SK-N-SH (cell line): ENCODE measurements at regions not wholly inside any gene's neighbourhood (a gene's known extent, or its start where the extent isn't known, plus 50 kb on each side); places are given as distances from the start of the nearest gene placed in this dataset.

Experiments used
- CTCF ChIA-PET: fragments of 300-600, 350-600 bp; formaldehyde crosslinking; extraction: SDS; loops from one replicate; lab custom pipeline; 2021; lab: Yijun Ruan, JAX
- POLR2A ChIA-PET: fragments of 350-600 bp; sonication (Branson Sonifier 250); formaldehyde crosslinking; extraction: SDS; loops from one replicate; lab custom pipeline; 2020; ENCODE audit warnings: antibody characterized with exemption, inconsistent platforms; lab: Yijun Ruan, JAX
- DNase-seq: peaks from one replicate; pipeline ENCODE4 v3.0.0; 2012
- H2AFZ ChIP-seq: fragments of 200-600 bp; sonication (generic); 2 replicates; pipeline ENCODE4 v1.8.1; 2016; ENCODE audit warnings: antibody characterized with exemption, mild to moderate bottlenecking, low read depth
- H3F3A ChIP-seq: fragments of 200-600 bp; sonication (generic); replicated peaks from 2 replicates; pipeline ENCODE3; 2016; ENCODE audit warnings: antibody characterized with exemption, mild to moderate bottlenecking; ENCODE audit not compliant: insufficient read depth
- H3K27ac ChIP-seq, 2 experiments: fragments of 200-500 bp in 1 of 2; fragments of 200-600 bp in 1 of 2; sonication (Bioruptor generic) in 1 of 2; sonication (generic), shearing (Covaris generic) in 1 of 2; 2 replicates each; pipeline versions ENCODE4 v1.5.1 to v1.6.1; 2014 to 2016; ENCODE audit warnings: low read depth in 2 of 2, inconsistent platforms in 1 of 2, low read length in 1 of 2, mild to moderate bottlenecking in 1 of 2, mixed read lengths in 1 of 2
- H3K27me3 ChIP-seq: fragments of 200-600 bp; sonication (generic), shearing (Covaris generic); 2 replicates; pipeline ENCODE4 v1.6.1; 2016; ENCODE audit warnings: mixed run types; ENCODE audit not compliant: insufficient read depth
- H3K36me3 ChIP-seq, 2 experiments: fragments of 200-500 bp in 1 of 2; fragments of 200-600 bp in 1 of 2; sonication (Bioruptor generic) in 1 of 2; sonication (generic) in 1 of 2; replicated peaks in 1 of 2; 2 replicates each; pipeline versions ENCODE3 to v1.5.1; 2014 to 2016; ENCODE audit warnings: low read length in 1 of 2, mild to moderate bottlenecking in 1 of 2; ENCODE audit not compliant: insufficient read depth in 2 of 2, control insufficient read depth in 1 of 2
- H3K4me1 ChIP-seq, 2 experiments: fragments of 200-500 bp in 1 of 2; fragments of 200-600 bp in 1 of 2; sonication (Bioruptor generic) in 1 of 2; sonication (generic), shearing (Covaris generic) in 1 of 2; 2 replicates each; pipeline versions ENCODE4 v1.5.1 to v1.6.1; 2014 to 2016; ENCODE audit warnings: low read depth in 1 of 2, low read length in 1 of 2, mixed run types in 1 of 2; ENCODE audit not compliant: insufficient read depth in 2 of 2, control insufficient read depth in 1 of 2
- H3K4me2 ChIP-seq: fragments of 200-600 bp; sonication (generic), shearing (Covaris generic); 2 replicates; pipeline ENCODE4 v1.6.1; 2017; ENCODE audit warnings: mixed run types
- H3K4me3 ChIP-seq, 2 experiments: fragments of 200-500 bp in 1 of 2; fragments of 200-600 bp in 1 of 2; sonication (Bioruptor generic) in 1 of 2; sonication (generic), shearing (Covaris generic) in 1 of 2; 2 replicates each; pipeline versions ENCODE4 v1.5.1 to v1.8.1; 2014 to 2016; ENCODE audit warnings: low read depth in 2 of 2, inconsistent platforms in 1 of 2, low read length in 1 of 2, mild to moderate bottlenecking in 1 of 2, mixed read lengths in 1 of 2, moderate library complexity in 1 of 2
- H3K79me2 ChIP-seq: fragments of 200-600 bp; sonication (generic); 2 replicates; pipeline ENCODE4 v1.8.1; 2017; ENCODE audit warnings: mild to moderate bottlenecking; ENCODE audit not compliant: insufficient read depth
- H3K9ac ChIP-seq: fragments of 200-600 bp; sonication (generic); 2 replicates; pipeline ENCODE4 v1.6.1; 2017; ENCODE audit warnings: mixed run types
- H3K9me2 ChIP-seq: fragments of 200-600 bp; sonication (generic); 2 replicates; pipeline ENCODE4 v1.6.1; 2017; ENCODE audit warnings: mixed run types
- H3K9me3 ChIP-seq: fragments of 200-600 bp; sonication (generic); 2 replicates; pipeline ENCODE4 v1.6.1; 2017; ENCODE audit warnings: mixed run types, mild to moderate bottlenecking, moderate library complexity
- H4K20me1 ChIP-seq: fragments of 200-600 bp; sonication (generic); 2 replicates; pipeline ENCODE4 v1.6.1; 2017; ENCODE audit warnings: mild to moderate bottlenecking, mixed run types; ENCODE audit not compliant: insufficient read depth
- ELF1 ChIP-seq: IDR thresholded peaks from 2 replicates; pipeline ENCODE4 v1.4.0; 2012
- EP300 ChIP-seq, 2 experiments: IDR thresholded peaks; 2 replicates each; pipeline versions ENCODE4 v1.4.0 to v1.6.1; 2012; ENCODE audit warnings: borderline replicate concordance in 1 of 2, low read depth in 1 of 2, low read length in 1 of 2
- EZH2phosphoT487 ChIP-seq: fragments of 200-600 bp; sonication (generic); IDR thresholded peaks from 2 replicates; pipeline ENCODE4 v1.6.1; 2017; ENCODE audit warnings: low read depth, mixed run types, mild to moderate bottlenecking, antibody characterized with exemption, moderate library complexity, borderline replicate concordance
- FOXJ3 ChIP-seq: sonication (generic); formaldehyde crosslinking; IDR thresholded peaks from 2 replicates; pipeline ENCODE4 v1.5.1; 2020; ENCODE audit warnings: mild to moderate bottlenecking, missing genetic modification reagents
- FOXM1 ChIP-seq: IDR thresholded peaks from 2 replicates; pipeline ENCODE4 v1.4.0; 2012; ENCODE audit warnings: low read depth, mild to moderate bottlenecking
- GABPA ChIP-seq: IDR thresholded peaks from 2 replicates; pipeline ENCODE4 v1.4.0; 2012; ENCODE audit warnings: low read depth, mild to moderate bottlenecking
- GATA2 ChIP-seq: sonication (generic); formaldehyde crosslinking; IDR thresholded peaks from 2 replicates; pipeline ENCODE4 v1.5.0; 2020; ENCODE audit warnings: mild to moderate bottlenecking, missing genetic modification reagents
- RAD21 ChIP-seq: IDR thresholded peaks from 2 replicates; pipeline ENCODE4 v1.6.1; 2012; ENCODE audit warnings: mild to moderate bottlenecking, low read length
- RCOR1 ChIP-seq: fragments of 150-350 bp; IDR thresholded peaks from 2 replicates; pipeline ENCODE4 v1.6.1; 2017; ENCODE audit warnings: antibody characterized with exemption, low read length
- SIN3A ChIP-seq: IDR thresholded peaks from 2 replicates; pipeline ENCODE4 v1.6.1; 2012; ENCODE audit warnings: low read depth, mild to moderate bottlenecking, low read length, moderate library complexity, borderline replicate concordance
- SMC3 ChIP-seq: IDR thresholded peaks from 2 replicates; pipeline ENCODE4 v1.6.1; 2012; ENCODE audit warnings: low read depth, low read length, improper control_type of control experiment
- TCF12 ChIP-seq: IDR thresholded peaks from 2 replicates; pipeline ENCODE4 v1.4.0; 2012
- TEAD4 ChIP-seq: IDR thresholded peaks from 2 replicates; pipeline ENCODE4 v1.4.0; 2012; ENCODE audit warnings: mild to moderate bottlenecking, borderline replicate concordance; ENCODE audit not compliant: insufficient read depth
- YY1 ChIP-seq: IDR thresholded peaks from 2 replicates; pipeline ENCODE4 v1.4.0; 2012; ENCODE audit warnings: low read depth, mild to moderate bottlenecking
- WGBS: methylation state at CpG from one replicate; pipeline ENCODE4 v1.1.6; 2017; ENCODE audit warnings: low lambda C conversion rate; 5-methylcytosine and 5-hydroxymethylcytosine counted together
- TF ChIP-seq, protein P1 (sequence below): IDR thresholded peaks from 2 replicates; pipeline ENCODE4 v1.6.1; 2012; ENCODE audit warnings: mild to moderate bottlenecking, low read depth, low read length, moderate library complexity
- TF ChIP-seq, protein P2 (sequence below): IDR thresholded peaks from 2 replicates; pipeline ENCODE4 v1.4.0; 2012; ENCODE audit warnings: low read depth
- TF ChIP-seq, protein P3 (sequence below): fragments of 150-350 bp; IDR thresholded peaks from 2 replicates; pipeline ENCODE4 v1.6.1; 2016; ENCODE audit warnings: mild to moderate bottlenecking, low read depth, low read length
- TF ChIP-seq, protein P4 (sequence below): IDR thresholded peaks from 2 replicates; pipeline ENCODE4; 2012

DNA sequence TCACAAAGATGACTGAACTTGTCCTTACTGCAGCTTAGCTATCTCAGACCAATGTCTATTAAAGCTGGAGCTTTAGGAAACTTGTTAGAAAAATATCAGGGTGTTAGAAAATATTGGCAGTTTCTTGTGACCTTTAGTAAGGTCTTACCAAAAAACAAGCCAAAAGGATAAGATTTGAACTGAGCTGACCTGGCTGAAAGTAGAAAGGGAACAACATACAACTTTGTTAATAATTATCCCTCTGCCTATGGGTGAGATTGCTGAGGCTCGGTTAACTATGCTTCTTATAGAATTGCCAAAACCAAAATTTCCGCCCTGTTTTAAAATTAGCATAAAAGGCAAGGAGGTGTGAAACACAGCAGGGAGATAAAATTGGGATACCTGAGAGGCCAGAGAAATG, 73.8 kb downstream of the DHRS2 start:
- no peaks in the 10 kb centered on the region for H4K20me1 ChIP-seq
- no peak overlapping the region for H3K9ac ChIP-seq
- H3K4me3 ChIP-seq = no peak overlapping the region
- no peaks in the 10 kb centered on the region for H3K9me3 ChIP-seq
- H3K36me3 ChIP-seq = no peaks in the 10 kb centered on the region
- H3F3A ChIP-seq = no peaks in the 10 kb centered on the region
- H3K9me2 ChIP-seq = no peaks in the 10 kb centered on the region
- no peaks in the 10 kb centered on the region for H3K79me2 ChIP-seq
- WGBS = 4% methylated on average over 2 of the region's 2 CpGs
- no peak for DNase-seq
- TF ChIP-seq RAD21 (no peak), GABPA (no peak), SIN3A (no peak), FOXJ3 (CRISPR knock-in tag) (no peak), RCOR1 (no peak), TCF12 (no peak)
- TF ChIP-seq, protein P1, sequence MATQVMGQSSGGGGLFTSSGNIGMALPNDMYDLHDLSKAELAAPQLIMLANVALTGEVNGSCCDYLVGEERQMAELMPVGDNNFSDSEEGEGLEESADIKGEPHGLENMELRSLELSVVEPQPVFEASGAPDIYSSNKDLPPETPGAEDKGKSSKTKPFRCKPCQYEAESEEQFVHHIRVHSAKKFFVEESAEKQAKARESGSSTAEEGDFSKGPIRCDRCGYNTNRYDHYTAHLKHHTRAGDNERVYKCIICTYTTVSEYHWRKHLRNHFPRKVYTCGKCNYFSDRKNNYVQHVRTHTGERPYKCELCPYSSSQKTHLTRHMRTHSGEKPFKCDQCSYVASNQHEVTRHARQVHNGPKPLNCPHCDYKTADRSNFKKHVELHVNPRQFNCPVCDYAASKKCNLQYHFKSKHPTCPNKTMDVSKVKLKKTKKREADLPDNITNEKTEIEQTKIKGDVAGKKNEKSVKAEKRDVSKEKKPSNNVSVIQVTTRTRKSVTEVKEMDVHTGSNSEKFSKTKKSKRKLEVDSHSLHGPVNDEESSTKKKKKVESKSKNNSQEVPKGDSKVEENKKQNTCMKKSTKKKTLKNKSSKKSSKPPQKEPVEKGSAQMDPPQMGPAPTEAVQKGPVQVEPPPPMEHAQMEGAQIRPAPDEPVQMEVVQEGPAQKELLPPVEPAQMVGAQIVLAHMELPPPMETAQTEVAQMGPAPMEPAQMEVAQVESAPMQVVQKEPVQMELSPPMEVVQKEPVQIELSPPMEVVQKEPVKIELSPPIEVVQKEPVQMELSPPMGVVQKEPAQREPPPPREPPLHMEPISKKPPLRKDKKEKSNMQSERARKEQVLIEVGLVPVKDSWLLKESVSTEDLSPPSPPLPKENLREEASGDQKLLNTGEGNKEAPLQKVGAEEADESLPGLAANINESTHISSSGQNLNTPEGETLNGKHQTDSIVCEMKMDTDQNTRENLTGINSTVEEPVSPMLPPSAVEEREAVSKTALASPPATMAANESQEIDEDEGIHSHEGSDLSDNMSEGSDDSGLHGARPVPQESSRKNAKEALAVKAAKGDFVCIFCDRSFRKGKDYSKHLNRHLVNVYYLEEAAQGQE = no peak
- TF ChIP-seq, protein P2, sequence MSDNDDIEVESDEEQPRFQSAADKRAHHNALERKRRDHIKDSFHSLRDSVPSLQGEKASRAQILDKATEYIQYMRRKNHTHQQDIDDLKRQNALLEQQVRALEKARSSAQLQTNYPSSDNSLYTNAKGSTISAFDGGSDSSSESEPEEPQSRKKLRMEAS = no peak
- no peak overlapping the region for H3K27ac ChIP-seq
- POLR2A ChIA-PET = no interaction called here
- no peaks in the 10 kb centered on the region for H3K4me1 ChIP-seq
- CTCF ChIA-PET = interaction anchor here (0.9 kb wide), 1 partner anchor 79 kb away, joined by 3 read pairs; no protein-coding TSS in a partner anchor
- no peak overlapping the region for H3K4me2 ChIP-seq
- H3K27me3 ChIP-seq = no peaks in the 10 kb centered on the region; the same call in 1 of the 2 replicates
- no peak overlapping the region for H2AFZ ChIP-seq

DNA sequence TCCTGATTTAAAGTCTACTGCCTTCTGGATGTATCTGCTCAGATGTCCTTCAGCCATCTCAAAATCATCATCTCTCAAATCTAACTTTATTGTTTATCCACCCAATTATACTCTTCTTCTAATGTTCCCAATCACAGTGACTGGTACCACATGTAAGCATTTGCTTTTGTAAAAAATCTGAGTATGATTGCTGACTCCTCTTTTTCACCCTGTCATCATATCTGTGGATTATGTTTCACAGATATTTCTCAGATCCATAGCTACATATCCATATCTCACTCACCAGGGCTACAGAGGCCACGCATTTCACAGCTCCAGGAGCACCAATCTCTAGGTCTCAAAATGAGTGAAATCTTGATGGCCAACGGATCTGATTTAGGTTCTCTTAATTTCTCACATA, 76.1 kb downstream of the DHRS2 start:
- CTCF ChIA-PET = interaction anchor here (0.7 to 1.3 kb wide), 4 partner anchors 15 to 1166 kb away, joined by 3 to 4 read pairs (median 3); no protein-coding TSS in a partner anchor
- TF ChIP-seq TEAD4 = no peak
- TF ChIP-seq EZH2phosphoT487 = no peak
- no peak for TF ChIP-seq GATA2 (CRISPR knock-in tag)
- no peak for TF ChIP-seq ELF1
- no peak for TF ChIP-seq SMC3
- no peak for TF ChIP-seq FOXM1
- TF ChIP-seq, protein P1 = no peak
- TF ChIP-seq, protein P3, sequence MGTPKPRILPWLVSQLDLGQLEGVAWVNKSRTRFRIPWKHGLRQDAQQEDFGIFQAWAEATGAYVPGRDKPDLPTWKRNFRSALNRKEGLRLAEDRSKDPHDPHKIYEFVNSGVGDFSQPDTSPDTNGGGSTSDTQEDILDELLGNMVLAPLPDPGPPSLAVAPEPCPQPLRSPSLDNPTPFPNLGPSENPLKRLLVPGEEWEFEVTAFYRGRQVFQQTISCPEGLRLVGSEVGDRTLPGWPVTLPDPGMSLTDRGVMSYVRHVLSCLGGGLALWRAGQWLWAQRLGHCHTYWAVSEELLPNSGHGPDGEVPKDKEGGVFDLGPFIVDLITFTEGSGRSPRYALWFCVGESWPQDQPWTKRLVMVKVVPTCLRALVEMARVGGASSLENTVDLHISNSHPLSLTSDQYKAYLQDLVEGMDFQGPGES = no peak
- no peak for TF ChIP-seq EP300 (IDR thresholded peaks at IDR 0.05; ENCODE audit: borderline replicate concordance in 1 of 2, low read depth in 1 of 2, low read length in 1 of 2)
- TF ChIP-seq YY1 = no peak
- TF ChIP-seq, protein P4, sequence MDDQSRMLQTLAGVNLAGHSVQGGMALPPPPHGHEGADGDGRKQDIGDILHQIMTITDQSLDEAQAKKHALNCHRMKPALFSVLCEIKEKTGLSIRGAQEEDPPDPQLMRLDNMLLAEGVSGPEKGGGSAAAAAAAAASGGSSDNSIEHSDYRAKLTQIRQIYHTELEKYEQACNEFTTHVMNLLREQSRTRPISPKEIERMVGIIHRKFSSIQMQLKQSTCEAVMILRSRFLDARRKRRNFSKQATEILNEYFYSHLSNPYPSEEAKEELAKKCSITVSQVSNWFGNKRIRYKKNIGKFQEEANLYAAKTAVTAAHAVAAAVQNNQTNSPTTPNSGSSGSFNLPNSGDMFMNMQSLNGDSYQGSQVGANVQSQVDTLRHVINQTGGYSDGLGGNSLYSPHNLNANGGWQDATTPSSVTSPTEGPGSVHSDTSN = no peak

More for the DNA sequence above, 76.1 kb downstream of the DHRS2 start:
- no peaks in the 10 kb centered on the region; the same call in 1 of the 2 replicates for H3K27me3 ChIP-seq
- H3F3A ChIP-seq = no peaks in the 10 kb centered on the region
- H3K4me2 ChIP-seq = no peak overlapping the region
- H3K4me3 ChIP-seq = no peak overlapping the region
- H2AFZ ChIP-seq = no peak overlapping the region
- no peak for DNase-seq
- H3K9me2 ChIP-seq = no peaks in the 10 kb centered on the region
- no peaks in the 10 kb centered on the region for H3K36me3 ChIP-seq
- POLR2A ChIA-PET = no interaction called here
- H3K27ac ChIP-seq = no peak overlapping the region
- no peaks in the 10 kb centered on the region for H3K9me3 ChIP-seq
- H3K9ac ChIP-seq = no peak overlapping the region
- 9% methylated on average over 2 of the region's 2 CpGs for WGBS
- H3K4me1 ChIP-seq = no peaks in the 10 kb centered on the region
- no peaks in the 10 kb centered on the region for H3K79me2 ChIP-seq
- H4K20me1 ChIP-seq = no peaks in the 10 kb centered on the region
